ENCODE measurements at regions not wholly inside any gene's neighbourhood (a gene's known extent, or its start where the extent isn't known, plus 50 kb on each side); places are given as distances from the start of the nearest gene placed in this dataset.

GRCh38 chr20:48552550-48552949, 275.2 kb downstream of the PREX1 start:
- Histone ChIP-seq H3K4me1 (ENCODE audit: low read depth) (no peaks in the 10 kb centered on the region), H3K9me3 (ENCODE audit: low read depth) (no peaks in the 10 kb centered on the region), H3K27me3 (no peaks in the 10 kb centered on the region), H3K4me3 (no peak overlapping the region), H3K36me3 (no peaks in the 10 kb centered on the region), H3K27ac (no peak overlapping the region)
- TF ChIP-seq CTCF (IDR thresholded peaks at IDR 0.05; ENCODE audit: low read depth, low read length), result no peak
- no peak for DNase-seq (ENCODE audit: low read depth in 1 of 2, low spot score in 1 of 2)

GRCh38 chr20:48550814-48551213, 277.0 kb downstream of the PREX1 start:
- Histone ChIP-seq H3K36me3 (no peaks in the 10 kb centered on the region), H3K9me3 (ENCODE audit: low read depth) (no peaks in the 10 kb centered on the region), H3K27ac (no peak overlapping the region), H3K4me1 (ENCODE audit: low read depth) (no peaks in the 10 kb centered on the region), H3K27me3 (no peaks in the 10 kb centered on the region), H3K4me3 (no peak overlapping the region)
- no peak for DNase-seq (ENCODE audit: low read depth in 1 of 2, low spot score in 1 of 2)
- TF ChIP-seq CTCF (IDR thresholded peaks at IDR 0.05; ENCODE audit: low read depth, low read length), result no peak

- no peak for TF ChIP-seq CTCF (IDR thresholded peaks at IDR 0.05; ENCODE audit: low read depth, low read length)
- Histone ChIP-seq H3K4me3 (no peak overlapping the region), H3K36me3 (no peaks in the 10 kb centered on the region), H3K27me3 (no peaks in the 10 kb centered on the region), H3K4me1 (ENCODE audit: low read depth) (no peaks in the 10 kb centered on the region), H3K27ac (no peak overlapping the region), H3K9me3 (ENCODE audit: low read depth) (no peaks in the 10 kb centered on the region)
- DNase-seq (ENCODE audit: low read depth in 1 of 2, low spot score in 1 of 2), result no peak
Measured at GRCh38 chr20:48547664-48548063, 280.1 kb downstream of the PREX1 start.

GRCh38 chr20:48544402-48545339, 283.1 kb downstream of the PREX1 start:
- no peak for TF ChIP-seq CTCF (IDR thresholded peaks at IDR 0.05; ENCODE audit: low read depth, low read length)
- no peaks in the 10 kb centered on the region for H3K36me3 ChIP-seq
- no peak overlapping the region for H3K4me3 ChIP-seq
- no peak overlapping the region for H3K27ac ChIP-seq
- H3K27me3 ChIP-seq, result no peaks in the 10 kb centered on the region
- H3K9me3 ChIP-seq (ENCODE audit: low read depth), result no peaks in the 10 kb centered on the region
- peaks cover 5% of the 10 kb centered on the region for H3K4me1 ChIP-seq (ENCODE audit: low read depth)
- no peak for DNase-seq (ENCODE audit: low read depth in 1 of 2, low spot score in 1 of 2)

- Histone ChIP-seq H3K9me3 (ENCODE audit: low read depth) (no peaks in the 10 kb centered on the region), H3K27me3 (no peaks in the 10 kb centered on the region), H3K36me3 (no peaks in the 10 kb centered on the region), H3K4me1 (ENCODE audit: low read depth) (peaks cover 17% of the 10 kb centered on the region), H3K27ac (no peak overlapping the region), H3K4me3 (no peak overlapping the region)
- no peak for TF ChIP-seq CTCF (IDR thresholded peaks at IDR 0.05; ENCODE audit: low read depth, low read length)
- DNase-seq (ENCODE audit: low read depth in 1 of 2, low spot score in 1 of 2), result no peak
Measured at GRCh38 chr20:48541581-48542071, 286.2 kb downstream of the PREX1 start.
